ENCODE measurements at regions not wholly inside any gene's neighbourhood (a gene's known extent, or its start where the extent isn't known, plus 50 kb on each side); places are given as distances from the start of the nearest gene placed in this dataset.

DNA sequence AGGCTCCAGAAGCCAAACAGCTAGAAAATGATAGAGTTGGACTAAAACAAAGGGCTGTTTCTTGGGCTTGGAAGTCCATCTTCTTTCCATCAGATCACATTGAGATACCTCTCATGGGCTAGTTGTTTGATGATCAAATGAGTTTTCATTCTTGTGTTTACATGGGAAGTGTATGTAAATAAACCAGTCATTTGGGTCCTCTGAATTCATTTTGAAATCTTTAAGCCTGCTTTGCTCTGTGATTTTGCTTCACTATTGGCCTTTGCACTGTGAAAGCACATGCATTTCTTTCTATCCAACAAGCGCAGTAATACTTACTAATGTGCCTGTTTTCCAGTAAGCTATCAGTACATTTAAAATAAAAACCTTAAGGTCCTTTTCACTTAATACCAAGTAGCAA lies 200.5 kb upstream of the IRS2 start:
- TF ChIP-seq POLR2A (IDR thresholded peaks at IDR 0.05): no peak
- TF ChIP-seq, protein P1, sequence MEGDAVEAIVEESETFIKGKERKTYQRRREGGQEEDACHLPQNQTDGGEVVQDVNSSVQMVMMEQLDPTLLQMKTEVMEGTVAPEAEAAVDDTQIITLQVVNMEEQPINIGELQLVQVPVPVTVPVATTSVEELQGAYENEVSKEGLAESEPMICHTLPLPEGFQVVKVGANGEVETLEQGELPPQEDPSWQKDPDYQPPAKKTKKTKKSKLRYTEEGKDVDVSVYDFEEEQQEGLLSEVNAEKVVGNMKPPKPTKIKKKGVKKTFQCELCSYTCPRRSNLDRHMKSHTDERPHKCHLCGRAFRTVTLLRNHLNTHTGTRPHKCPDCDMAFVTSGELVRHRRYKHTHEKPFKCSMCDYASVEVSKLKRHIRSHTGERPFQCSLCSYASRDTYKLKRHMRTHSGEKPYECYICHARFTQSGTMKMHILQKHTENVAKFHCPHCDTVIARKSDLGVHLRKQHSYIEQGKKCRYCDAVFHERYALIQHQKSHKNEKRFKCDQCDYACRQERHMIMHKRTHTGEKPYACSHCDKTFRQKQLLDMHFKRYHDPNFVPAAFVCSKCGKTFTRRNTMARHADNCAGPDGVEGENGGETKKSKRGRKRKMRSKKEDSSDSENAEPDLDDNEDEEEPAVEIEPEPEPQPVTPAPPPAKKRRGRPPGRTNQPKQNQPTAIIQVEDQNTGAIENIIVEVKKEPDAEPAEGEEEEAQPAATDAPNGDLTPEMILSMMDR (IDR thresholded peaks at IDR 0.05): no peak

Data from thyroid gland (tissue), 4 donors.